HCT116 (cell line): ENCODE measurements at regions not wholly inside any gene's neighbourhood (a gene's known extent, or its start where the extent isn't known, plus 50 kb on each side); places are given as distances from the start of the nearest gene placed in this dataset.

Source experiments
- ATAC-seq: fragments of 200-7000 bp; cut with Tn5 transposase; 2 replicates; pipeline ENCODE4 v1.9.1; 2020; ENCODE audit warnings: mild to moderate bottlenecking, moderate library complexity
- BruUV-seq: library from RNA; stranded (reverse); fragments of 400-500 nt; replicated peaks from 2 replicates; lab custom pipeline; 2021; lab: Mats Ljungman, UMichigan
- CTCF ChIA-PET: fragments of 300-600 bp; sonication (Branson Sonifier 250); formaldehyde crosslinking; loops from one replicate; lab custom pipeline; 2021; ENCODE audit warnings: antibody characterized with exemption; lab: Charles Lee
- POLR2A ChIA-PET: fragments of 300-600, 350-600 bp; sonication (Branson Sonifier 250); formaldehyde crosslinking; loops from one replicate; lab custom pipeline; 2021; ENCODE audit warnings: antibody characterized with exemption; lab: Charles Lee
- RAD21 ChIA-PET, 2 experiments: fragments of 300-600 bp; sonication (Branson Sonifier 250); formaldehyde crosslinking; loops; one replicate each; lab custom pipeline; 2023; ENCODE audit warnings: low total read pairs in 2 of 2; ENCODE audit not compliant: uncharacterized antibody in 2 of 2, unreplicated experiment in 2 of 2, low non-redundant PET in 1 of 2; lab: Charles Lee
- DNase-seq: peaks from one replicate; pipeline ENCODE4 v3.0.0-alpha.2; 2010; ENCODE audit warnings: low read depth, low spot score
- H2AFZ ChIP-seq: fragments of 200-600 bp; shearing (Covaris generic), sonication (generic); 2 replicates; pipeline ENCODE4 v1.6.1; 2017; ENCODE audit warnings: low read depth, mixed run types, mixed read lengths, antibody characterized with exemption, low read length; ENCODE audit not compliant: poor library complexity, severe bottlenecking
- H3K27ac ChIP-seq: 2 replicates; pipeline ENCODE4 v1.5.1; 2012; ENCODE audit warnings: low read depth, low read length
- H3K27me3 ChIP-seq: fragments of 200-600 bp; sonication (generic); 2 replicates; pipeline ENCODE4 v1.6.1; 2016; ENCODE audit warnings: mixed run types, low read length, mixed read lengths; ENCODE audit not compliant: insufficient read depth
- H3K36me3 ChIP-seq, 2 experiments: fragments of 200-500 bp in 1 of 2; fragments of 200-600 bp in 1 of 2; sonication (Bioruptor generic) in 1 of 2; sonication (generic) in 1 of 2; 2 replicates each; pipeline versions ENCODE4 v1.5.1 to v1.6.1; 2014 to 2016; ENCODE audit warnings: low read length in 2 of 2, inconsistent platforms in 1 of 2, mixed read lengths in 1 of 2, mixed run types in 1 of 2; ENCODE audit not compliant: insufficient read depth in 2 of 2, control insufficient read depth in 1 of 2
- H3K4me1 ChIP-seq, 2 experiments: fragments of 200-600 bp in 1 of 2; sonication (generic) in 1 of 2; 2 replicates each; pipeline versions ENCODE4 v1.5.1 to v1.6.1; 2012 to 2017; ENCODE audit warnings: low read length in 2 of 2, inconsistent platforms in 1 of 2, mild to moderate bottlenecking in 1 of 2, mixed read lengths in 1 of 2, mixed run types in 1 of 2, moderate library complexity in 1 of 2; ENCODE audit not compliant: insufficient read depth in 2 of 2, control insufficient read depth in 1 of 2
- H3K4me2 ChIP-seq: fragments of 200-600 bp; sonication (generic); 2 replicates; pipeline ENCODE4 v1.6.1; 2017; ENCODE audit warnings: mixed run types, low read length, mixed read lengths
- H3K4me3 ChIP-seq, 2 experiments: fragments of 200-600 bp in 1 of 2; sonication (generic) in 1 of 2; replicated peaks in 1 of 2; 2 replicates each; pipeline ENCODE4 v1.5.1; 2011 to 2016; ENCODE audit warnings: low read length in 2 of 2, control low read depth in 1 of 2, low read depth in 1 of 2, mild to moderate bottlenecking in 1 of 2, mixed read lengths in 1 of 2, mixed run types in 1 of 2
- H3K79me2 ChIP-seq: fragments of 200-600 bp; sonication (generic); 2 replicates; pipeline ENCODE4 v1.6.1; 2017; ENCODE audit warnings: mild to moderate bottlenecking, mixed run types, low read length, moderate library complexity, mixed read lengths; ENCODE audit not compliant: insufficient read depth
- H3K9ac ChIP-seq: fragments of 200-600 bp; sonication (generic); 2 replicates; pipeline ENCODE4 v1.6.1; 2016; ENCODE audit warnings: low read length, mixed read lengths
- H3K9me2 ChIP-seq: fragments of 200-600 bp; sonication (generic), shearing (Covaris generic); 2 replicates; pipeline ENCODE4 v1.6.1; 2017; ENCODE audit warnings: mixed run types, mild to moderate bottlenecking, moderate library complexity; ENCODE audit not compliant: insufficient read depth
- H3K9me3 ChIP-seq, 2 experiments: fragments of 200-500 bp in 1 of 2; fragments of 200-600 bp in 1 of 2; sonication (Bioruptor generic) in 1 of 2; sonication (generic) in 1 of 2; 2 replicates each; pipeline ENCODE4 v1.6.1; 2014 to 2017; ENCODE audit warnings: low read length in 2 of 2, mixed read lengths in 2 of 2, inconsistent platforms in 1 of 2, low read depth in 1 of 2, mild to moderate bottlenecking in 1 of 2, mixed run types in 1 of 2, moderate library complexity in 1 of 2; ENCODE audit not compliant: control insufficient read depth in 1 of 2, insufficient read depth in 1 of 2
- H4K20me1 ChIP-seq: fragments of 200-600 bp; sonication (generic), shearing (Covaris generic); 2 replicates; pipeline ENCODE4 v1.6.1; 2017; ENCODE audit warnings: mixed run types, mild to moderate bottlenecking, moderate library complexity; ENCODE audit not compliant: insufficient read depth
- CBX3 ChIP-seq: IDR thresholded peaks from 2 replicates; pipeline ENCODE4 v1.6.1; 2012; ENCODE audit warnings: low read depth
- CEBPB ChIP-seq: IDR thresholded peaks from 2 replicates; pipeline ENCODE4 v1.6.1; 2012; ENCODE audit warnings: low read depth
- EGR1 ChIP-seq: IDR thresholded peaks from 2 replicates; pipeline ENCODE4 v1.6.1; 2012; ENCODE audit warnings: low read depth
- ELF1 ChIP-seq: IDR thresholded peaks from 2 replicates; pipeline ENCODE4 v1.6.1; 2012; ENCODE audit warnings: low read depth, borderline replicate concordance
- FOSL1 ChIP-seq: IDR thresholded peaks from 2 replicates; pipeline ENCODE4 v1.6.1; 2012; ENCODE audit warnings: low read depth
- JUND ChIP-seq: IDR thresholded peaks from 2 replicates; pipeline ENCODE4 v1.6.1; 2012
- POLR2A ChIP-seq: IDR thresholded peaks from 2 replicates; pipeline ENCODE4 v1.7.0; 2011; ENCODE audit warnings: borderline replicate concordance; ENCODE audit not compliant: insufficient read depth, insufficient read length; ENCODE audit errors: extremely low read depth
- POLR2AphosphoS5 ChIP-seq: IDR thresholded peaks from 2 replicates; pipeline ENCODE4 v1.6.1; 2011; ENCODE audit warnings: mild to moderate bottlenecking, low read depth, low read length, moderate library complexity
- RAD21 ChIP-seq: IDR thresholded peaks from 2 replicates; pipeline ENCODE4 v1.6.1; 2012; ENCODE audit warnings: low read depth, mild to moderate bottlenecking
- SRF ChIP-seq: IDR thresholded peaks from 2 replicates; pipeline ENCODE4 v1.6.1; 2012; ENCODE audit warnings: low read depth
- YY1 ChIP-seq: IDR thresholded peaks from 2 replicates; pipeline ENCODE4 v1.6.1; 2011; ENCODE audit warnings: low read length, low read depth, moderate library complexity, mild to moderate bottlenecking; ENCODE audit not compliant: insufficient replicate concordance; ENCODE audit errors: extremely low read depth
- intact Hi-C: fragments of 100-400 bp; cut with micrococcal nuclease; formaldehyde crosslinking; loops from 2 replicates; pipeline ENCODE4 v1.10.0; 2022
- TF ChIP-seq, protein P1 (sequence below), 3 experiments: fragments of 200-600 bp in 1 of 3; sonication (generic) in 1 of 3; IDR thresholded peaks in 2 of 3; conservative IDR thresholded peaks in 1 of 3; 2 replicates each; pipeline ENCODE4 v1.5.1; 2012 to 2017; ENCODE audit warnings: low read depth in 2 of 3, low read length in 2 of 3, antibody characterized with exemption in 1 of 3, borderline replicate concordance in 1 of 3, control low read depth in 1 of 3, mild to moderate bottlenecking in 1 of 3, mixed read lengths in 1 of 3, mixed run types in 1 of 3, moderate library complexity in 1 of 3; ENCODE audit not compliant: insufficient read depth in 1 of 3
- TF ChIP-seq, protein P2 (sequence below): IDR thresholded peaks from 2 replicates; pipeline ENCODE4 v1.6.1; 2012
- TF ChIP-seq, protein P3 (sequence below): IDR thresholded peaks from 2 replicates; pipeline ENCODE4 v1.6.1; 2012
- TF ChIP-seq, protein P4 (sequence below): IDR thresholded peaks from 2 replicates; pipeline ENCODE4 v1.6.1; 2012; ENCODE audit warnings: low read depth

DNA sequence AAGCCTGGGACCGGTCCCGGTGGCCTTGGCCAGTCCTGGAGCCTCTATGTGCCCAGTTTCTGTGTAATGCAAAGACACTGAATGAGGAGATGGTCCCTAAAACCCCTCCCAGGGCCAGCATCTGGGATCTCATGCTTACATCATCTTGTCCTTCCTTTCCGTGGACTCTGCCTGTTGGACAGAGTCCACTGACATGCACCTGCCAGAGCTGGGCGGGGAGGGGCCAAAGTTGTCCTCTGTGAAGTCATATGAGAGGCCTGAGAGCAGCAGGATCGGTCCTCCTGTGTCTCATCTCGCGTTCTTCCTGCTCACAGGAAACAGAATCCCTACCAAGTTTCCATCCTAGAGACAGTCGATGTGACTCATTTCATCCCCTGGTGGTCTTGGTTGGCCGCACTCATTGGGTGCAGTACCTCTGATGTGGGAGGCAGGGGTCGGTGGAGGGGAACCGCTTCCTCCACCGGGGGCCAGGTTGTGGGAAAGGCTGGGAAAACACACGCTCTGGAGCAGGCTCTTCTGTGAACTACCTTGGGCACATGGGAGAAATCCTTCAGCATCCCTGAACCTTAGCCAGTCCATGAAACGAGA is 389.6 kb upstream of the PODXL start:
- ChIA-PET RAD21 (interaction anchor here in 1 of 2 experiments (1.2 kb wide), 1 partner anchor 306 kb away, joined by 3 read pairs; no protein-coding TSS in a partner anchor), CTCF (interaction anchor here (1.0 to 1.8 kb wide), 6 partner anchors 9 to 635 kb away, joined by 3 to 9 read pairs (median 6); no protein-coding TSS in a partner anchor), POLR2A (interaction anchor here (0.5 kb wide), 1 partner anchor 29 kb away, joined by 3 read pairs; no protein-coding TSS in a partner anchor)
- H2AFZ ChIP-seq: no peak overlapping the region
- no TSS peak for BruUV-seq
- ATAC-seq (no peak), DNase-seq (no peak)
- no peak for TF ChIP-seq JUND
- no peak for TF ChIP-seq CEBPB
- no peak for TF ChIP-seq POLR2A
- no peak for TF ChIP-seq CBX3
- no peak for TF ChIP-seq EGR1
- TF ChIP-seq ELF1: no peak
- TF ChIP-seq FOSL1: no peak
- TF ChIP-seq RAD21: no peak
- TF ChIP-seq SRF: no peak
- TF ChIP-seq, protein P1, sequence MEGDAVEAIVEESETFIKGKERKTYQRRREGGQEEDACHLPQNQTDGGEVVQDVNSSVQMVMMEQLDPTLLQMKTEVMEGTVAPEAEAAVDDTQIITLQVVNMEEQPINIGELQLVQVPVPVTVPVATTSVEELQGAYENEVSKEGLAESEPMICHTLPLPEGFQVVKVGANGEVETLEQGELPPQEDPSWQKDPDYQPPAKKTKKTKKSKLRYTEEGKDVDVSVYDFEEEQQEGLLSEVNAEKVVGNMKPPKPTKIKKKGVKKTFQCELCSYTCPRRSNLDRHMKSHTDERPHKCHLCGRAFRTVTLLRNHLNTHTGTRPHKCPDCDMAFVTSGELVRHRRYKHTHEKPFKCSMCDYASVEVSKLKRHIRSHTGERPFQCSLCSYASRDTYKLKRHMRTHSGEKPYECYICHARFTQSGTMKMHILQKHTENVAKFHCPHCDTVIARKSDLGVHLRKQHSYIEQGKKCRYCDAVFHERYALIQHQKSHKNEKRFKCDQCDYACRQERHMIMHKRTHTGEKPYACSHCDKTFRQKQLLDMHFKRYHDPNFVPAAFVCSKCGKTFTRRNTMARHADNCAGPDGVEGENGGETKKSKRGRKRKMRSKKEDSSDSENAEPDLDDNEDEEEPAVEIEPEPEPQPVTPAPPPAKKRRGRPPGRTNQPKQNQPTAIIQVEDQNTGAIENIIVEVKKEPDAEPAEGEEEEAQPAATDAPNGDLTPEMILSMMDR (IDR thresholded peaks at IDR 0.05 in 2 of 3, conservative IDR thresholded peaks at IDR 0.05 in 1 of 3; ENCODE audit: borderline replicate concordance in 1 of 3, insufficient read depth in 1 of 3, low read depth in 2 of 3, low read length in 2 of 3): no peak
- TF ChIP-seq, protein P2, sequence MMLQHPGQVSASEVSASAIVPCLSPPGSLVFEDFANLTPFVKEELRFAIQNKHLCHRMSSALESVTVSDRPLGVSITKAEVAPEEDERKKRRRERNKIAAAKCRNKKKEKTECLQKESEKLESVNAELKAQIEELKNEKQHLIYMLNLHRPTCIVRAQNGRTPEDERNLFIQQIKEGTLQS: no peak
- TF ChIP-seq POLR2AphosphoS5: no peak
- TF ChIP-seq, protein P3, sequence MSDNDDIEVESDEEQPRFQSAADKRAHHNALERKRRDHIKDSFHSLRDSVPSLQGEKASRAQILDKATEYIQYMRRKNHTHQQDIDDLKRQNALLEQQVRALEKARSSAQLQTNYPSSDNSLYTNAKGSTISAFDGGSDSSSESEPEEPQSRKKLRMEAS: no peak
- TF ChIP-seq, protein P4, sequence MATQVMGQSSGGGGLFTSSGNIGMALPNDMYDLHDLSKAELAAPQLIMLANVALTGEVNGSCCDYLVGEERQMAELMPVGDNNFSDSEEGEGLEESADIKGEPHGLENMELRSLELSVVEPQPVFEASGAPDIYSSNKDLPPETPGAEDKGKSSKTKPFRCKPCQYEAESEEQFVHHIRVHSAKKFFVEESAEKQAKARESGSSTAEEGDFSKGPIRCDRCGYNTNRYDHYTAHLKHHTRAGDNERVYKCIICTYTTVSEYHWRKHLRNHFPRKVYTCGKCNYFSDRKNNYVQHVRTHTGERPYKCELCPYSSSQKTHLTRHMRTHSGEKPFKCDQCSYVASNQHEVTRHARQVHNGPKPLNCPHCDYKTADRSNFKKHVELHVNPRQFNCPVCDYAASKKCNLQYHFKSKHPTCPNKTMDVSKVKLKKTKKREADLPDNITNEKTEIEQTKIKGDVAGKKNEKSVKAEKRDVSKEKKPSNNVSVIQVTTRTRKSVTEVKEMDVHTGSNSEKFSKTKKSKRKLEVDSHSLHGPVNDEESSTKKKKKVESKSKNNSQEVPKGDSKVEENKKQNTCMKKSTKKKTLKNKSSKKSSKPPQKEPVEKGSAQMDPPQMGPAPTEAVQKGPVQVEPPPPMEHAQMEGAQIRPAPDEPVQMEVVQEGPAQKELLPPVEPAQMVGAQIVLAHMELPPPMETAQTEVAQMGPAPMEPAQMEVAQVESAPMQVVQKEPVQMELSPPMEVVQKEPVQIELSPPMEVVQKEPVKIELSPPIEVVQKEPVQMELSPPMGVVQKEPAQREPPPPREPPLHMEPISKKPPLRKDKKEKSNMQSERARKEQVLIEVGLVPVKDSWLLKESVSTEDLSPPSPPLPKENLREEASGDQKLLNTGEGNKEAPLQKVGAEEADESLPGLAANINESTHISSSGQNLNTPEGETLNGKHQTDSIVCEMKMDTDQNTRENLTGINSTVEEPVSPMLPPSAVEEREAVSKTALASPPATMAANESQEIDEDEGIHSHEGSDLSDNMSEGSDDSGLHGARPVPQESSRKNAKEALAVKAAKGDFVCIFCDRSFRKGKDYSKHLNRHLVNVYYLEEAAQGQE: no peak
- TF ChIP-seq YY1: no peak
- peaks cover 43% of the 10 kb centered on the region for H3K27me3 ChIP-seq
- no peak overlapping the region for H3K4me3 ChIP-seq
- H3K9ac ChIP-seq: no peak overlapping the region
- intact Hi-C loops: loop anchor here (1.0 to 2.0 kb wide), 5 partner anchors 103 to 634 kb away; no protein-coding TSS in a partner anchor
- H3K36me3 ChIP-seq: no peaks in the 10 kb centered on the region
- no peaks in the 10 kb centered on the region for H3K79me2 ChIP-seq
- H3K4me1 ChIP-seq: peaks cover 0 to 10% of the 10 kb centered on the region in 2 experiments; a peak in 1 of 4 replicates
- no peak overlapping the region for H3K27ac ChIP-seq
- H4K20me1 ChIP-seq: no peaks in the 10 kb centered on the region
- H3K9me2 ChIP-seq: no peaks in the 10 kb centered on the region
- H3K9me3 ChIP-seq: no peaks in the 10 kb centered on the region; a peak in 1 of 4 replicates
- peak overlapping the region; percentile 59; the same call in 1 of the 2 replicates for H3K4me2 ChIP-seq
